ENCODE measurements at regions not wholly inside any gene's neighbourhood (a gene's known extent, or its start where the extent isn't known, plus 50 kb on each side); places are given as distances from the start of the nearest gene placed in this dataset.
A peak's percentile ranks its signal among the peaks of the same experiment; 100 is the strongest.
"Not testable (repeated sequence)": the region's sequence is repeated elsewhere in the genome, so short reads cannot be mapped to it uniquely, and the experiment has no call there.

GRCh38 chr4:155444721-155445120 is 68.0 kb upstream of the MAP9 start:
- no peak overlapping the region for H3K27ac ChIP-seq (ENCODE audit: low read length)
- H3K4me1 ChIP-seq (ENCODE audit: low read length): peaks cover 3% of the 10 kb centered on the region; the same call in 1 of the 2 replicates
- no peak overlapping the region for H2AFZ ChIP-seq (ENCODE audit: low read length)
- no peaks in the 10 kb centered on the region for H3K9me2 ChIP-seq (replicated peaks; ENCODE audit: insufficient read depth, low read length)
- no peaks in the 10 kb centered on the region for H3F3A ChIP-seq (ENCODE audit: insufficient read depth, low read length)
- H3K27me3 ChIP-seq (replicated peaks; ENCODE audit: insufficient read depth, low read length): no peaks in the 10 kb centered on the region
- H3K9me3 ChIP-seq (replicated peaks; ENCODE audit: insufficient read depth, low read length): no peaks in the 10 kb centered on the region
- no peak overlapping the region for H3K9ac ChIP-seq (ENCODE audit: low read length)
- H4K20me1 ChIP-seq (ENCODE audit: insufficient read depth, low read length): no peaks in the 10 kb centered on the region
- H3K4me2 ChIP-seq (ENCODE audit: low read depth, low read length): no peak overlapping the region
- DNase-seq: no peak
- H3K79me2 ChIP-seq (ENCODE audit: low read length): no peaks in the 10 kb centered on the region
- TF ChIP-seq EZH2 (optimal IDR thresholded peaks at IDR 0.05; ENCODE audit: low read depth, low read length) (no peak), EZH2phosphoT487 (IDR thresholded peaks at IDR 0.05; ENCODE audit: low read length) (no peak)
- TF ChIP-seq, protein P1, sequence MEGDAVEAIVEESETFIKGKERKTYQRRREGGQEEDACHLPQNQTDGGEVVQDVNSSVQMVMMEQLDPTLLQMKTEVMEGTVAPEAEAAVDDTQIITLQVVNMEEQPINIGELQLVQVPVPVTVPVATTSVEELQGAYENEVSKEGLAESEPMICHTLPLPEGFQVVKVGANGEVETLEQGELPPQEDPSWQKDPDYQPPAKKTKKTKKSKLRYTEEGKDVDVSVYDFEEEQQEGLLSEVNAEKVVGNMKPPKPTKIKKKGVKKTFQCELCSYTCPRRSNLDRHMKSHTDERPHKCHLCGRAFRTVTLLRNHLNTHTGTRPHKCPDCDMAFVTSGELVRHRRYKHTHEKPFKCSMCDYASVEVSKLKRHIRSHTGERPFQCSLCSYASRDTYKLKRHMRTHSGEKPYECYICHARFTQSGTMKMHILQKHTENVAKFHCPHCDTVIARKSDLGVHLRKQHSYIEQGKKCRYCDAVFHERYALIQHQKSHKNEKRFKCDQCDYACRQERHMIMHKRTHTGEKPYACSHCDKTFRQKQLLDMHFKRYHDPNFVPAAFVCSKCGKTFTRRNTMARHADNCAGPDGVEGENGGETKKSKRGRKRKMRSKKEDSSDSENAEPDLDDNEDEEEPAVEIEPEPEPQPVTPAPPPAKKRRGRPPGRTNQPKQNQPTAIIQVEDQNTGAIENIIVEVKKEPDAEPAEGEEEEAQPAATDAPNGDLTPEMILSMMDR (IDR thresholded peaks at IDR 0.05; ENCODE audit: low read length): no peak
- H3K36me3 ChIP-seq (replicated peaks; ENCODE audit: insufficient read depth, low read length): no peaks in the 10 kb centered on the region
- no peak overlapping the region for H3K4me3 ChIP-seq (ENCODE audit: low read length)

GRCh38 chr4:155442267-155443105 is 65.7 kb upstream of the MAP9 start:
- peak overlapping the region; percentile 23; the same call in 1 of the 2 replicates for H3K4me2 ChIP-seq (ENCODE audit: low read depth, low read length)
- no peaks in the 10 kb centered on the region for H3K9me3 ChIP-seq (replicated peaks; ENCODE audit: insufficient read depth, low read length)
- H3K4me1 ChIP-seq (ENCODE audit: low read length): peaks cover 3% of the 10 kb centered on the region; the same call in 1 of the 2 replicates
- DNase-seq: peak; percentile 57
- no peak overlapping the region for H3K27ac ChIP-seq (ENCODE audit: low read length)
- H3K36me3 ChIP-seq (replicated peaks; ENCODE audit: insufficient read depth, low read length): no peaks in the 10 kb centered on the region
- H4K20me1 ChIP-seq (ENCODE audit: insufficient read depth, low read length): no peaks in the 10 kb centered on the region
- no peaks in the 10 kb centered on the region for H3K79me2 ChIP-seq (ENCODE audit: low read length)
- no peak overlapping the region for H3K9ac ChIP-seq (ENCODE audit: low read length)
- peak overlapping the region; percentile 15; the same call in 1 of the 2 replicates for H3K4me3 ChIP-seq (ENCODE audit: low read length)
- no peak for TF ChIP-seq EZH2phosphoT487 (IDR thresholded peaks at IDR 0.05; ENCODE audit: low read length)
- TF ChIP-seq EZH2 (optimal IDR thresholded peaks at IDR 0.05; ENCODE audit: low read depth, low read length): no peak
- TF ChIP-seq, protein P1 (IDR thresholded peaks at IDR 0.05; ENCODE audit: low read length): peak; percentile 96
- no peaks in the 10 kb centered on the region for H3K9me2 ChIP-seq (replicated peaks; ENCODE audit: insufficient read depth, low read length)
- peak overlapping the region; percentile 49 for H2AFZ ChIP-seq (ENCODE audit: low read length)
- H3K27me3 ChIP-seq (replicated peaks; ENCODE audit: insufficient read depth, low read length): no peaks in the 10 kb centered on the region
- H3F3A ChIP-seq (ENCODE audit: insufficient read depth, low read length): no peaks in the 10 kb centered on the region

GRCh38 chr4:155441475-155441874 is 64.7 kb upstream of the MAP9 start:
- Histone ChIP-seq H3K27ac (ENCODE audit: low read length) (no peak overlapping the region), H3K79me2 (ENCODE audit: low read length) (no peaks in the 10 kb centered on the region), H3K9ac (ENCODE audit: low read length) (no peak overlapping the region), H3K9me2 (replicated peaks; ENCODE audit: insufficient read depth, low read length) (no peaks in the 10 kb centered on the region), H3K4me3 (ENCODE audit: low read length) (no peak overlapping the region), H3K4me2 (ENCODE audit: low read depth, low read length) (no peak overlapping the region), H2AFZ (ENCODE audit: low read length) (no peak overlapping the region), H3K36me3 (replicated peaks; ENCODE audit: insufficient read depth, low read length) (no peaks in the 10 kb centered on the region), H4K20me1 (ENCODE audit: insufficient read depth, low read length) (no peaks in the 10 kb centered on the region), H3F3A (ENCODE audit: insufficient read depth, low read length) (no peaks in the 10 kb centered on the region), H3K9me3 (replicated peaks; ENCODE audit: insufficient read depth, low read length) (no peaks in the 10 kb centered on the region), H3K27me3 (replicated peaks; ENCODE audit: insufficient read depth, low read length) (no peaks in the 10 kb centered on the region), H3K4me1 (ENCODE audit: low read length) (peaks cover 3% of the 10 kb centered on the region; the same call in 1 of the 2 replicates)
- no peak for TF ChIP-seq EZH2 (optimal IDR thresholded peaks at IDR 0.05; ENCODE audit: low read depth, low read length)
- TF ChIP-seq, protein P1 (IDR thresholded peaks at IDR 0.05; ENCODE audit: low read length): no peak
- no peak for TF ChIP-seq EZH2phosphoT487 (IDR thresholded peaks at IDR 0.05; ENCODE audit: low read length)
- DNase-seq: no peak

DNA sequence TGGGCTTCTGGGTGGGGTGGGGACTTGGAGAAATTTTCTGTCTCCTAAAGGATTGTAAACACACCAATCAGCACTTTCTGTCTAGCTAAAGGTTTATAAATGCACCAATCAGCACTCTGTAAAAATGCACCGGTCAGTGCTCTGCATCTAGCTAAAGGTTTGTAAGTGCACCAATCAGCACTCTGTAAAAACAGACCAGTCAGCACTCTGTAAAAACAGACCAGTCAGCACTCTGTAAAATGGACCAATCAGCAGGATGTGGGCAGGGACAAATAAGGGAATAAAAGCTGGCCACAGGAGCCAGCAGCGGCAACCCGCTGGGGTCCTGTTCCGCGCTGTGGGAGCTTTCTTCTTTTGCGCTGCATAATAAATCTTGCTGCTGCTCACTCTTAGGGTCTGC is 63.0 kb upstream of the MAP9 start:
- H3K79me2 ChIP-seq (ENCODE audit: low read length); H3K27ac ChIP-seq (ENCODE audit: low read length); H3K9me2 ChIP-seq (replicated peaks; ENCODE audit: insufficient read depth, low read length); H3K9ac ChIP-seq (ENCODE audit: low read length); H3K9me3 ChIP-seq (replicated peaks; ENCODE audit: insufficient read depth, low read length); H3K4me3 ChIP-seq (ENCODE audit: low read length); H3K4me1 ChIP-seq (ENCODE audit: low read length); DNase-seq; H4K20me1 ChIP-seq (ENCODE audit: insufficient read depth, low read length); H3F3A ChIP-seq (ENCODE audit: insufficient read depth, low read length); H3K4me2 ChIP-seq (ENCODE audit: low read depth, low read length); H2AFZ ChIP-seq (ENCODE audit: low read length); H3K36me3 ChIP-seq (replicated peaks; ENCODE audit: insufficient read depth, low read length); H3K27me3 ChIP-seq (replicated peaks; ENCODE audit: insufficient read depth, low read length): not testable (repeated sequence)
